SW480 (cell line): ENCODE measurements at regions not wholly inside any gene's neighbourhood (a gene's known extent, or its start where the extent isn't known, plus 50 kb on each side); places are given as distances from the start of the nearest gene placed in this dataset.
A peak's percentile ranks its signal among the peaks of the same experiment; 100 is the strongest.

Experiments used
- DNase-seq: peaks from one replicate; pipeline ENCODE4 v3.0.0-alpha.2; 2016; ENCODE audit warnings: low spot score

GRCh38 chr1:87437663-87438295 is 109.1 kb downstream of the LMO4 start:
- DNase-seq: no peak

- no peak for DNase-seq
Measured at GRCh38 chr1:87439821-87440220, 111.1 kb downstream of the LMO4 start.

GRCh38 chr1:87449348-87449963 is 120.8 kb downstream of the LMO4 start:
- no peak for DNase-seq

- no peak for DNase-seq
Measured at GRCh38 chr1:87450136-87450535, 121.5 kb downstream of the LMO4 start.

- no peak for DNase-seq
Measured at GRCh38 chr1:87450615-87451209, 122.0 kb downstream of the LMO4 start.

- DNase-seq: no peak
Measured at GRCh38 chr1:87451229-87451920, 122.7 kb downstream of the LMO4 start.

- DNase-seq: no peak
Measured at GRCh38 chr1:87452648-87453047, 124.0 kb downstream of the LMO4 start.

GRCh38 chr1:87457408-87457807 is 128.7 kb downstream of the LMO4 start:
- no peak for DNase-seq

GRCh38 chr1:87462894-87463293 is 134.2 kb downstream of the LMO4 start:
- DNase-seq: no peak

GRCh38 chr1:87464022-87464490 is 135.4 kb downstream of the LMO4 start:
- peak; percentile 8 for DNase-seq

- DNase-seq: no peak
Measured at GRCh38 chr1:87466621-87467020, 137.9 kb downstream of the LMO4 start.

GRCh38 chr1:87472716-87473115 is 144.0 kb downstream of the LMO4 start:
- no peak for DNase-seq

- DNase-seq: peak; percentile 6
Measured at GRCh38 chr1:87473203-87473661, 144.6 kb downstream of the LMO4 start.

- no peak for DNase-seq
Measured at GRCh38 chr1:87474098-87474497, 145.4 kb downstream of the LMO4 start.

- DNase-seq: no peak
Measured at GRCh38 chr1:87478231-87478630, 149.6 kb downstream of the LMO4 start.

- no peak for DNase-seq
Measured at GRCh38 chr1:87495147-87495546, 166.5 kb downstream of the LMO4 start.

GRCh38 chr1:87495870-87496269 is 167.2 kb downstream of the LMO4 start:
- no peak for DNase-seq

- no peak for DNase-seq
Measured at GRCh38 chr1:87497380-87498203, 168.9 kb downstream of the LMO4 start.

- DNase-seq: no peak
Measured at GRCh38 chr1:87501738-87502137, 173.1 kb downstream of the LMO4 start.

GRCh38 chr1:87505391-87505983 is 176.8 kb downstream of the LMO4 start:
- DNase-seq: no peak

GRCh38 chr1:87506147-87506546 is 177.5 kb downstream of the LMO4 start:
- DNase-seq: peak; percentile 15
